Naive thymus-derived CD4-positive, alpha-beta T cell (primary cell): ENCODE measurements at regions not wholly inside any gene's neighbourhood (a gene's known extent, or its start where the extent isn't known, plus 50 kb on each side); places are given as distances from the start of the nearest gene placed in this dataset.

ENCODE experiments used
- ATAC-seq: fragments of 150-1000 bp; cut with Tn5 transposase; 2 replicates; pipeline ENCODE4 v1.10.0; 2021; ENCODE audit warnings: mild to moderate bottlenecking, moderate library complexity
- CTCF ChIA-PET: fragments of 350-600 bp; sonication (Branson Sonifier 250); formaldehyde crosslinking; loops from one replicate; lab custom pipeline; 2021; ENCODE audit warnings: antibody characterized with exemption; lab: Charles Lee
- POLR2A ChIA-PET: fragments of 350-600 bp; sonication (Branson Sonifier 250); formaldehyde crosslinking; loops from one replicate; lab custom pipeline; 2021; ENCODE audit warnings: antibody characterized with exemption, inconsistent platforms; lab: Charles Lee
- DNase-seq, 9 donors: peaks; one replicate each; pipeline versions ENCODE4 v3.0.0 to v3.0.0-alpha.2; 2020 to 2022; ENCODE audit warnings: mixed read lengths in 1 of 9
- H3K27ac ChIP-seq: one replicate; pipeline ENCODE4 v1.7.0; 2013; ENCODE audit warnings: mild to moderate bottlenecking, low read depth, low read length, moderate library complexity
- H3K27me3 ChIP-seq, 2 donors: one replicate each; pipeline ENCODE4 v1.7.0; 2013; ENCODE audit warnings: low read length in 2 of 2, mild to moderate bottlenecking in 2 of 2, moderate library complexity in 2 of 2; ENCODE audit not compliant: control insufficient read depth in 2 of 2, insufficient read depth in 2 of 2
- H3K36me3 ChIP-seq, 3 experiments: 1 replicate in 2 of 3; 2 replicates in 1 of 3; pipeline ENCODE4 v1.7.0; 2013; ENCODE audit warnings: low read length in 3 of 3, mild to moderate bottlenecking in 3 of 3, moderate library complexity in 1 of 3; ENCODE audit not compliant: insufficient read depth in 3 of 3, control insufficient read depth in 2 of 3
- H3K4me1 ChIP-seq, 2 donors: one replicate each; pipeline ENCODE4 v1.7.0; 2013; ENCODE audit warnings: low read length in 2 of 2, mild to moderate bottlenecking in 2 of 2, moderate library complexity in 1 of 2; ENCODE audit not compliant: control insufficient read depth in 2 of 2, insufficient read depth in 2 of 2
- H3K4me3 ChIP-seq: 2 replicates; pipeline ENCODE4 v1.7.0; 2013; ENCODE audit warnings: mild to moderate bottlenecking, low read length
- H3K9me3 ChIP-seq, 3 experiments: 1 replicate in 2 of 3; 2 replicates in 1 of 3; pipeline ENCODE4 v1.7.0; 2013; ENCODE audit warnings: low read length in 3 of 3; ENCODE audit not compliant: control insufficient read depth in 2 of 3
- H3K27ac Mint-ChIP-seq, 9 donors: one replicate each; pipeline ENCODE4 v1.8.0; 2020 to 2022; ENCODE audit warnings: mixed read lengths in 9 of 9, mild to moderate bottlenecking in 8 of 9, moderate library complexity in 5 of 9, inconsistent platforms in 2 of 9
- H3K27me3 Mint-ChIP-seq, 5 donors: one replicate each; pipeline ENCODE4 v1.8.0; 2021 to 2022; ENCODE audit warnings: mixed read lengths in 5 of 5, mild to moderate bottlenecking in 1 of 5
- H3K36me3 Mint-ChIP-seq, 5 donors: one replicate each; pipeline ENCODE4 v1.8.0; 2020 to 2022; ENCODE audit warnings: mixed read lengths in 5 of 5, mild to moderate bottlenecking in 3 of 5, inconsistent platforms in 1 of 5
- H3K4me1 Mint-ChIP-seq, 7 donors: one replicate each; pipeline ENCODE4 v1.8.0; 2020 to 2022; ENCODE audit warnings: mixed read lengths in 7 of 7, mild to moderate bottlenecking in 3 of 7, inconsistent platforms in 1 of 7
- H3K4me3 Mint-ChIP-seq, 10 donors: one replicate each; pipeline ENCODE4 v1.8.0; 2020 to 2022; ENCODE audit warnings: mild to moderate bottlenecking in 10 of 10, mixed read lengths in 10 of 10, moderate library complexity in 6 of 10, inconsistent platforms in 2 of 10
- H3K9me3 Mint-ChIP-seq, 11 donors: one replicate each; pipeline ENCODE4 v1.8.0; 2020 to 2022; ENCODE audit warnings: mixed read lengths in 11 of 11, mild to moderate bottlenecking in 4 of 11, inconsistent platforms in 1 of 11, moderate library complexity in 1 of 11
- intact Hi-C, 2 donors: fragments of 100-400 bp; cut with micrococcal nuclease; formaldehyde crosslinking; loops; one replicate each; pipeline ENCODE4 v1.15.1; 2023

GRCh38 chr6:67352717-67353116, 1282.4 kb upstream of the ADGRB3 start:
- ChIA-PET CTCF (no interaction called here), POLR2A (no interaction called here)
- no peaks in the 10 kb centered on the region for H3K36me3 ChIP-seq
- DNase-seq = no peak
- Mint-ChIP-seq H3K9me3 (peaks cover 0 to 22% (median 2%) of the 10 kb centered on the region in 11 donors), H3K4me3 (no peak overlapping the region), H3K27ac (no peak overlapping the region), H3K4me1 (no peaks in the 10 kb centered on the region), H3K36me3 (no peaks in the 10 kb centered on the region), H3K27me3 (no peaks in the 10 kb centered on the region)
- no peaks in the 10 kb centered on the region for H3K27me3 ChIP-seq
- no peak overlapping the region for H3K27ac ChIP-seq
- no peaks in the 10 kb centered on the region for H3K4me1 ChIP-seq
- intact Hi-C loops = no loop called here
- no peak for ATAC-seq
- no peaks in the 10 kb centered on the region for H3K9me3 ChIP-seq
- H3K4me3 ChIP-seq = no peak overlapping the region

GRCh38 chr6:67350729-67351128, 1284.4 kb upstream of the ADGRB3 start:
- CTCF ChIA-PET = no interaction called here
- Mint-ChIP-seq H3K4me3 (no peak overlapping the region), H3K4me1 (no peaks in the 10 kb centered on the region), H3K27me3 (no peaks in the 10 kb centered on the region), H3K9me3 (peaks cover 0 to 15% (median 3%) of the 10 kb centered on the region in 11 donors), H3K36me3 (no peaks in the 10 kb centered on the region), H3K27ac (no peak overlapping the region)
- Histone ChIP-seq H3K27ac (no peak overlapping the region), H3K36me3 (no peaks in the 10 kb centered on the region), H3K4me3 (no peak overlapping the region), H3K4me1 (no peaks in the 10 kb centered on the region), H3K27me3 (no peaks in the 10 kb centered on the region), H3K9me3 (no peaks in the 10 kb centered on the region)
- DNase-seq (no peak), ATAC-seq (no peak)
- POLR2A ChIA-PET = no interaction called here
- intact Hi-C loops = no loop called here

- ChIA-PET POLR2A (no interaction called here), CTCF (no interaction called here)
- H3K9me3 Mint-ChIP-seq = peaks cover 0 to 7% (median 4%) of the 10 kb centered on the region in 11 donors
- Histone ChIP-seq H3K36me3 (no peaks in the 10 kb centered on the region), H3K4me3 (no peak overlapping the region), H3K9me3 (no peaks in the 10 kb centered on the region), H3K4me1 (no peaks in the 10 kb centered on the region), H3K27me3 (no peaks in the 10 kb centered on the region), H3K27ac (no peak overlapping the region)
- intact Hi-C loops = no loop called here
- H3K36me3 Mint-ChIP-seq = no peaks in the 10 kb centered on the region
- H3K27ac Mint-ChIP-seq = no peak overlapping the region
- no peak overlapping the region for H3K4me3 Mint-ChIP-seq
- no peak for ATAC-seq
- DNase-seq = no peak
- no peaks in the 10 kb centered on the region for H3K27me3 Mint-ChIP-seq
- no peaks in the 10 kb centered on the region for H3K4me1 Mint-ChIP-seq
Measured at GRCh38 chr6:67345946-67346345, 1289.1 kb upstream of the ADGRB3 start.

GRCh38 chr6:67336014-67336413, 1299.1 kb upstream of the ADGRB3 start:
- Mint-ChIP-seq H3K27ac (no peak overlapping the region), H3K9me3 (peaks cover 0 to 5% (median 3%) of the 10 kb centered on the region in 11 donors), H3K4me1 (no peaks in the 10 kb centered on the region), H3K4me3 (no peak overlapping the region), H3K36me3 (no peaks in the 10 kb centered on the region), H3K27me3 (no peaks in the 10 kb centered on the region)
- H3K27me3 ChIP-seq = no peaks in the 10 kb centered on the region
- no peaks in the 10 kb centered on the region for H3K4me1 ChIP-seq
- no peak overlapping the region for H3K4me3 ChIP-seq
- no peaks in the 10 kb centered on the region for H3K9me3 ChIP-seq
- DNase-seq (no peak), ATAC-seq (no peak)
- H3K27ac ChIP-seq = no peak overlapping the region
- ChIA-PET CTCF (no interaction called here), POLR2A (no interaction called here)
- intact Hi-C loops = no loop called here
- no peaks in the 10 kb centered on the region for H3K36me3 ChIP-seq

- Histone ChIP-seq H3K9me3 (no peaks in the 10 kb centered on the region), H3K4me1 (no peaks in the 10 kb centered on the region), H3K27me3 (no peaks in the 10 kb centered on the region), H3K27ac (no peak overlapping the region), H3K36me3 (no peaks in the 10 kb centered on the region), H3K4me3 (no peak overlapping the region)
- Mint-ChIP-seq H3K27me3 (no peaks in the 10 kb centered on the region), H3K9me3 (peaks cover 0 to 11% (median 6%) of the 10 kb centered on the region in 11 donors), H3K27ac (no peak overlapping the region), H3K4me3 (no peak overlapping the region), H3K4me1 (no peaks in the 10 kb centered on the region), H3K36me3 (no peaks in the 10 kb centered on the region)
- no peak for ATAC-seq
- CTCF ChIA-PET = no interaction called here
- DNase-seq = no peak
- intact Hi-C loops = no loop called here
- POLR2A ChIA-PET = no interaction called here
Measured at GRCh38 chr6:67331304-67331703, 1303.8 kb upstream of the ADGRB3 start.

- ATAC-seq (no peak), DNase-seq (no peak)
- H3K4me3 Mint-ChIP-seq = no peak overlapping the region
- Histone ChIP-seq H3K9me3 (no peaks in the 10 kb centered on the region), H3K27ac (no peak overlapping the region), H3K4me3 (no peak overlapping the region), H3K4me1 (no peaks in the 10 kb centered on the region), H3K36me3 (no peaks in the 10 kb centered on the region), H3K27me3 (no peaks in the 10 kb centered on the region)
- H3K4me1 Mint-ChIP-seq = no peaks in the 10 kb centered on the region
- no peak overlapping the region for H3K27ac Mint-ChIP-seq
- intact Hi-C loops = no loop called here
- H3K27me3 Mint-ChIP-seq = no peaks in the 10 kb centered on the region
- peaks cover 0 to 13% (median 8%) of the 10 kb centered on the region in 11 donors for H3K9me3 Mint-ChIP-seq
- no peaks in the 10 kb centered on the region for H3K36me3 Mint-ChIP-seq
- ChIA-PET CTCF (no interaction called here), POLR2A (no interaction called here)
Measured at GRCh38 chr6:67328269-67328668, 1306.8 kb upstream of the ADGRB3 start.

- Histone ChIP-seq H3K9me3 (no peaks in the 10 kb centered on the region), H3K27ac (no peak overlapping the region), H3K36me3 (no peaks in the 10 kb centered on the region), H3K4me3 (no peak overlapping the region), H3K4me1 (no peaks in the 10 kb centered on the region), H3K27me3 (no peaks in the 10 kb centered on the region)
- DNase-seq (no peak), ATAC-seq (no peak)
- Mint-ChIP-seq H3K36me3 (peaks cover 0 to 4% (median 0%) of the 10 kb centered on the region in 5 donors), H3K27me3 (no peaks in the 10 kb centered on the region), H3K4me3 (no peak overlapping the region), H3K27ac (no peak overlapping the region), H3K9me3 (peaks cover 0 to 19% (median 8%) of the 10 kb centered on the region in 11 donors), H3K4me1 (no peaks in the 10 kb centered on the region)
- ChIA-PET CTCF (no interaction called here), POLR2A (no interaction called here)
- intact Hi-C loops = no loop called here
Measured at GRCh38 chr6:67300430-67301040, 1334.5 kb upstream of the ADGRB3 start.
